H1 (cell line): ENCODE measurements at regions not wholly inside any gene's neighbourhood (a gene's known extent, or its start where the extent isn't known, plus 50 kb on each side); places are given as distances from the start of the nearest gene placed in this dataset.

Source experiments
- EZH2 ChIP-seq: fragments of 200-600 bp; sonication (generic); IDR thresholded peaks from 2 replicates; pipeline ENCODE4 v1.7.1; 2012; ENCODE audit warnings: low read depth, mild to moderate bottlenecking, moderate library complexity, low read length, inconsistent platforms; ENCODE audit not compliant: severe bottlenecking
- JUND ChIP-seq: IDR thresholded peaks from 2 replicates; pipeline ENCODE4 v1.6.1; 2011; ENCODE audit warnings: mild to moderate bottlenecking, improper control_type of control experiment, low read length
- TF ChIP-seq, protein P1 (sequence below): IDR thresholded peaks from 2 replicates; pipeline ENCODE4 v1.6.1; 2012; ENCODE audit warnings: inconsistent platforms

GRCh38 chr4:138451276-138451663 lies 209.1 kb upstream of the SLC7A11 start:
- TF ChIP-seq JUND (no peak), EZH2 (no peak)
- TF ChIP-seq, protein P1, sequence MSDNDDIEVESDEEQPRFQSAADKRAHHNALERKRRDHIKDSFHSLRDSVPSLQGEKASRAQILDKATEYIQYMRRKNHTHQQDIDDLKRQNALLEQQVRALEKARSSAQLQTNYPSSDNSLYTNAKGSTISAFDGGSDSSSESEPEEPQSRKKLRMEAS = no peak
